Kidney (tissue), 13 donors: ENCODE measurements at regions not wholly inside any gene's neighbourhood (a gene's known extent, or its start where the extent isn't known, plus 50 kb on each side); places are given as distances from the start of the nearest gene placed in this dataset.

Experiments used
- DNase-seq, 5 donors: peaks; one replicate each; pipeline ENCODE4 v3.0.0-alpha.2; 2013 to 2020
- FAIRE-seq: peaks from 2 replicates; lab custom pipeline; 2012; peaks lifted over from hg19 to GRCh38; lab: Jason Lieb, UNC
- H3K27ac ChIP-seq, 2 donors: one replicate each; pipeline ENCODE4 v1.7.0; 2013; ENCODE audit warnings: low read depth in 2 of 2, low read length in 2 of 2, inconsistent platforms in 1 of 2
- H3K27me3 ChIP-seq: one replicate; pipeline ENCODE4 v1.7.1; 2013; ENCODE audit warnings: low read length, inconsistent platforms; ENCODE audit not compliant: control insufficient read depth, insufficient read depth
- H3K36me3 ChIP-seq, 3 donors: one replicate each; pipeline versions ENCODE4 v1.7.0 to v1.7.1; 2013; ENCODE audit warnings: low read length in 3 of 3, control low read depth in 1 of 3, inconsistent platforms in 1 of 3; ENCODE audit not compliant: insufficient read depth in 3 of 3, control insufficient read depth in 2 of 3
- H3K4me1 ChIP-seq, 3 donors: one replicate each; pipeline versions ENCODE4 v1.7.0 to v1.7.1; 2013; ENCODE audit warnings: low read length in 3 of 3, inconsistent platforms in 1 of 3, low read depth in 1 of 3; ENCODE audit not compliant: control insufficient read depth in 2 of 3, insufficient read depth in 2 of 3
- H3K4me3 ChIP-seq, 3 donors: one replicate each; pipeline versions ENCODE4 v1.7.0 to v1.8.1; 2013; ENCODE audit warnings: low read length in 3 of 3, control low read depth in 1 of 3, inconsistent platforms in 1 of 3
- H3K9ac ChIP-seq, 3 donors: one replicate each; pipeline versions ENCODE4 v1.7.0 to v1.7.1; 2013; ENCODE audit warnings: low read length in 3 of 3, control low read depth in 1 of 3, inconsistent platforms in 1 of 3
- H3K9me3 ChIP-seq, 3 donors: one replicate each; pipeline versions ENCODE4 v1.7.0 to v1.7.1; 2013; ENCODE audit warnings: low read length in 3 of 3, control low read depth in 1 of 3, inconsistent platforms in 1 of 3; ENCODE audit not compliant: control insufficient read depth in 2 of 3, insufficient read depth in 1 of 3
- CTCF ChIP-seq: IDR thresholded peaks from 3 replicates; pipeline ENCODE4 v1.5.1; 2012; ENCODE audit warnings: mild to moderate bottlenecking, moderate library complexity, borderline replicate concordance; ENCODE audit not compliant: insufficient read depth; ENCODE audit errors: extremely low read depth
- intact Hi-C: fragments of 100-400 bp; cut with DNase I; formaldehyde crosslinking; loops from one replicate; pipeline ENCODE4 v1.11.1; 2022
- donor health status: control.
- donor health status: control.
- donor health status: control.
- donor health status: control.
- donor health status: control.
- donor health status: DM: yes; HTN: yes; CAD: no.
- donor health status: Normal renal cell carcinoma (clear cell type).

- Histone ChIP-seq H3K27me3 (no peaks in the 10 kb centered on the region), H3K4me1 (no peaks in the 10 kb centered on the region), H3K27ac (no peak overlapping the region), H3K9me3 (no peaks in the 10 kb centered on the region), H3K36me3 (no peaks in the 10 kb centered on the region), H3K4me3 (no peak overlapping the region), H3K9ac (no peak overlapping the region)
- DNase-seq: no peak
- TF ChIP-seq CTCF: no peak
- intact Hi-C loops: no loop called here
- no peak for FAIRE-seq
Observed at GRCh38 chr11:96782632-96783031, 392.8 kb downstream of the JRKL start.

- intact Hi-C loops: no loop called here
- Histone ChIP-seq H3K9ac (no peak overlapping the region), H3K27me3 (no peaks in the 10 kb centered on the region), H3K27ac (no peak overlapping the region), H3K36me3 (no peaks in the 10 kb centered on the region), H3K4me1 (no peaks in the 10 kb centered on the region), H3K4me3 (no peak overlapping the region), H3K9me3 (no peaks in the 10 kb centered on the region)
- no peak for FAIRE-seq
- no peak for DNase-seq
- no peak for TF ChIP-seq CTCF
Observed at GRCh38 chr11:96783311-96783710, 393.5 kb downstream of the JRKL start.

- H3K27me3 ChIP-seq: no peaks in the 10 kb centered on the region
- FAIRE-seq (no peak), DNase-seq (peak in 1 of 5 donors; percentile 7)
- H3K9me3 ChIP-seq: no peaks in the 10 kb centered on the region
- no peak for TF ChIP-seq CTCF
- H3K9ac ChIP-seq: no peak overlapping the region
- H3K27ac ChIP-seq: no peak overlapping the region
- H3K36me3 ChIP-seq: no peaks in the 10 kb centered on the region
- no peak overlapping the region for H3K4me3 ChIP-seq
- intact Hi-C loops: no loop called here
- no peaks in the 10 kb centered on the region for H3K4me1 ChIP-seq
Observed at GRCh38 chr11:96785073-96785472, 395.3 kb downstream of the JRKL start.

GRCh38 chr11:96794152-96794551, 404.3 kb downstream of the JRKL start:
- Histone ChIP-seq H3K27me3 (no peaks in the 10 kb centered on the region), H3K27ac (no peak overlapping the region), H3K9me3 (no peaks in the 10 kb centered on the region), H3K4me1 (no peaks in the 10 kb centered on the region), H3K4me3 (no peak overlapping the region), H3K9ac (no peak overlapping the region), H3K36me3 (no peaks in the 10 kb centered on the region)
- DNase-seq (no peak), FAIRE-seq (no peak)
- no peak for TF ChIP-seq CTCF
- intact Hi-C loops: no loop called here
